HepG2 (cell line): ENCODE measurements at regions not wholly inside any gene's neighbourhood (a gene's known extent, or its start where the extent isn't known, plus 50 kb on each side); places are given as distances from the start of the nearest gene placed in this dataset.

Experiments used
- CEBPB ChIP-seq: IDR thresholded peaks from 2 replicates; pipeline ENCODE4 v1.6.1; 2011; ENCODE audit warnings: low read depth, low read length, improper control_type of control experiment, borderline replicate concordance
- CTCF ChIP-seq: sonication (generic); formaldehyde crosslinking; IDR thresholded peaks from 2 replicates; pipeline ENCODE4 v1.5.0; 2020; ENCODE audit warnings: mild to moderate bottlenecking, missing genetic modification reagents, moderate library complexity
- EP300 ChIP-seq, 3 experiments: sonication (generic) in 1 of 3; formaldehyde crosslinking in 1 of 3; IDR thresholded peaks; 2 replicates each; pipeline versions ENCODE4 v1.5.1 to v1.6.1; 2011 to 2020; ENCODE audit warnings: low read depth in 2 of 3, low read length in 2 of 3, borderline replicate concordance in 1 of 3, improper control_type of control experiment in 1 of 3, mild to moderate bottlenecking in 1 of 3, missing genetic modification reagents in 1 of 3, moderate library complexity in 1 of 3
- HHEX ChIP-seq: IDR thresholded peaks from 2 replicates; pipeline ENCODE4 v1.6.1; 2016; ENCODE audit warnings: control low read depth
- KAT7 ChIP-seq: IDR thresholded peaks from 2 replicates; pipeline ENCODE4 v1.6.1; 2018; ENCODE audit warnings: borderline replicate concordance, missing compliant biosample characterization
- KDM3A ChIP-seq: IDR thresholded peaks from 2 replicates; pipeline ENCODE4 v1.6.1; 2018; ENCODE audit warnings: low read depth, missing compliant biosample characterization
- NFE2 ChIP-seq: sonication (generic); formaldehyde crosslinking; IDR thresholded peaks from 2 replicates; pipeline ENCODE4 v1.4.0; 2020; ENCODE audit warnings: missing genetic modification reagents
- SAP130 ChIP-seq: IDR thresholded peaks from 2 replicates; pipeline ENCODE4 v1.6.1; 2016; ENCODE audit warnings: low read depth
- SRSF9 ChIP-seq: fragments of 200-400 bp; formaldehyde crosslinking; IDR thresholded peaks from 2 replicates; pipeline ENCODE4 v1.6.1; 2018; ENCODE audit warnings: borderline replicate concordance, mild to moderate bottlenecking, low read depth, low read length; ENCODE audit not compliant: insufficient read depth, poor library complexity, severe bottlenecking
- USF2 ChIP-seq, 2 experiments: sonication (generic) in 1 of 2; formaldehyde crosslinking in 1 of 2; IDR thresholded peaks; 2 replicates each; pipeline versions ENCODE4 v1.5.1 to v1.6.1; 2011 to 2020; ENCODE audit warnings: borderline replicate concordance in 1 of 2, low read depth in 1 of 2, low read length in 1 of 2, mild to moderate bottlenecking in 1 of 2, missing genetic modification reagents in 1 of 2, moderate library complexity in 1 of 2
- ZNF780A ChIP-seq: sonication (generic); formaldehyde crosslinking; IDR thresholded peaks from 2 replicates; pipeline ENCODE4 v1.8.0; 2022; ENCODE audit warnings: mild to moderate bottlenecking, missing genetic modification reagents, moderate library complexity

GRCh38 chr3:107982165-107982564 lies 108.7 kb downstream of the CD47 start:
- TF ChIP-seq EP300 (IDR thresholded peaks at IDR 0.05; ENCODE audit: low read depth in 2 of 2, low read length in 2 of 2) (no peak), EP300 (CRISPR knock-in tag; IDR thresholded peaks at IDR 0.05; ENCODE audit: borderline replicate concordance) (no peak), HHEX (CRISPR knock-in tag) (no peak), USF2 (IDR thresholded peaks at IDR 0.05; ENCODE audit: low read depth, low read length) (no peak), USF2 (CRISPR knock-in tag; IDR thresholded peaks at IDR 0.05; ENCODE audit: borderline replicate concordance) (no peak), KDM3A (no peak), ZNF780A (CRISPR knock-in tag) (no peak), NFE2 (CRISPR knock-in tag) (no peak), SRSF9 (no peak), KAT7 (no peak), CEBPB (no peak), CTCF (CRISPR knock-in tag) (no peak), SAP130 (no peak)
